Vagina (tissue), 2 donors: ENCODE measurements at regions not wholly inside any gene's neighbourhood (a gene's known extent, or its start where the extent isn't known, plus 50 kb on each side); places are given as distances from the start of the nearest gene placed in this dataset.

Experiments
- CTCF ChIP-seq, 3 experiments: fragments of 450-650 bp in 2 of 3; fragments of 200-600 bp in 1 of 3; sonication (generic) in 1 of 3; IDR thresholded peaks; one replicate each; pipeline ENCODE4 v1.5.1; 2017 to 2019; ENCODE audit warnings: antibody characterized with exemption in 3 of 3, mild to moderate bottlenecking in 2 of 3, moderate library complexity in 2 of 3
- POLR2A ChIP-seq, 2 donors: fragments of 450-650 bp; IDR thresholded peaks; one replicate each; pipeline ENCODE4 v1.6.1; 2017; ENCODE audit warnings: antibody characterized with exemption in 2 of 2, mild to moderate bottlenecking in 2 of 2, moderate library complexity in 2 of 2
- POLR2AphosphoS5 ChIP-seq, 2 donors: sonication (generic); formaldehyde crosslinking; IDR thresholded peaks; one replicate each; pipeline ENCODE4 v1.9.0; 2017; ENCODE audit warnings: antibody characterized with exemption in 2 of 2, mild to moderate bottlenecking in 2 of 2, low read depth in 1 of 2; ENCODE audit not compliant: insufficient read depth in 1 of 2

- TF ChIP-seq POLR2AphosphoS5 (IDR thresholded peaks at IDR 0.05; ENCODE audit: insufficient read depth in 1 of 2, low read depth in 1 of 2), result no peak
- no peak for TF ChIP-seq CTCF (IDR thresholded peaks at IDR 0.05)
- TF ChIP-seq POLR2A (IDR thresholded peaks at IDR 0.05), result no peak
Observed at GRCh38 chr2:88875736-88876135, 184.3 kb downstream of the RPIA start.
